HG03025 (cell line): ENCODE measurements at regions not wholly inside any gene's neighbourhood (a gene's known extent, or its start where the extent isn't known, plus 50 kb on each side); places are given as distances from the start of the nearest gene placed in this dataset.
"Not testable (repeated sequence)": the region's sequence is repeated elsewhere in the genome, so short reads cannot be mapped to it uniquely, and the experiment has no call there.

ENCODE experiments used
- ATAC-seq: cut with Tn5 transposase; IDR thresholded peaks from one replicate; pipeline ENCODE4 v1.9.1; 2021; ENCODE audit warnings: mild to moderate bottlenecking, moderate library complexity; ENCODE audit not compliant: unreplicated experiment, low FRiP score

DNA sequence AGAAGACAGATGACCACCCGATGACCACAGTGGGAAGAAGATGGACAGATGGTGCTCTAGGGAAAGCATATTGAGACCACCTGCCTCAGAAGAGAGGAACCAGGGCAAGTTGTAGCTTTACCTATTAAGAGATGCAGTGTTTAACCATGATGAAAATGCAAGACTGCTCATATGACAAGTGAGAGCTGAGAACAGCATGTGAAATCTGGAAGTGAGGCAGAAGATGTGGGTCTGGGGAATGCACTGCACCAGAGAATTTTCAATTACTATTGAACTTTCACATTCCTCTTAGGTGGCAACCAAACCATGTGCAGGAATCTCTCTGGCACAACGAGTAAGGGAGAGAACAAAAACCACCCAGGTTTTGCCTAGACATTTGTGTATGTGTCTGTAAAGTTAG, 184.8 kb upstream of the CRIM1 start:
- no peak for ATAC-seq

DNA sequence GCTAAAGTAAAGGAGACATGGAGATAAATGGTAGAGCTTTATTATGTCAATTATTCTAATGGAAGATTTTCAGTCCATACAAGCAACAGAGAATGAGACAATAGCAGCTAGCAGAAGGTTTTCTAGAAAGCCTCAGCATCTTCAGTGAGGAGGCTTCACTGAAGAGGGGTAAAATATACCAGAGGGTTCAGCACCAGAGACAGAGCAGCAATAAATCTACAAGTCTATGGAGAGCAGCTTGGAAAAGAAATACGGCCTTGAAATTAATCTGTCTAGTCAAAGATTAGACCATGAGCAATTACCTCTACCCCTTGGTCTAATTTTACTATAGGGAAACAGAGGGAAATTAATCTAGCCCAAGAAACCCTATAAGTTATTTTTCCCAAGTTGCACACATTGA, 185.7 kb upstream of the CRIM1 start:
- no peak for ATAC-seq

DNA sequence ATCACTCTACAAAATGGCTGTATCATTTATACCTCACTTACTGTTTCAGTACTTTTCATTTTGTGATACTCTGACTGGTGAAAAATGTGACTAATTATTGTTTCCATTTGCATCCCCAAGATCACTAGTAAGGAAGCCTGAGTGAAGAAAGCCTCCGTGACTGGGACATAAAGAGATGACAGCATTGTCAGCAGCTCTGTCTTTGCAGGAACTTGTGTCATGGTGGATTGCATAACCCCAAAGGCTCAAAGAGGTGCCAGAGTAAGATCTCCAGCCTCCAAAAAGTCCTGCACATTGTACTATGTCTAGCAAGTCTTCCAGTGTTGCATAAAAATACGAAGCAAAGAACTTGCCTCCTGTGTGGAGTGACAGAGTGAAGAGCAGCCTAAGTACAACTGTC, 187.5 kb upstream of the CRIM1 start:
- no peak for ATAC-seq

DNA sequence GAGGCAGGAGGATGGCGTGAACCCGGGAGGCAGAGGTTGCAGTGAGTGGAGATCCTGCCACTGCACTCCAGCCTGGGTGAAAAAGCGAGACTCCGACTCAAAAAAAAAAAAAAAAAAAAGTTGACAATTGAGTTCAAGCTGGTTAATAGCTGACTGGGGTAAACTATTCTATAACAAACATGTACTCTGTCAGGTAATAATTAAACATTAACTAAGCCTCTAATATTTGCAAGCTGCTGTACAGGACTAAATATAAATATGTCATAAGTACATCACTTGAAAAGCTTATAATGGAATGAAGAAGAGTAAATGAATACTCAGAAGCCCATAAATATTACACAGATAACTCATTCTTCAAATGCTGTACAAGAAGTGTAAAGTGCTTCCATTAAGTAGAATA, 190.4 kb upstream of the CRIM1 start:
- no peak for ATAC-seq

DNA sequence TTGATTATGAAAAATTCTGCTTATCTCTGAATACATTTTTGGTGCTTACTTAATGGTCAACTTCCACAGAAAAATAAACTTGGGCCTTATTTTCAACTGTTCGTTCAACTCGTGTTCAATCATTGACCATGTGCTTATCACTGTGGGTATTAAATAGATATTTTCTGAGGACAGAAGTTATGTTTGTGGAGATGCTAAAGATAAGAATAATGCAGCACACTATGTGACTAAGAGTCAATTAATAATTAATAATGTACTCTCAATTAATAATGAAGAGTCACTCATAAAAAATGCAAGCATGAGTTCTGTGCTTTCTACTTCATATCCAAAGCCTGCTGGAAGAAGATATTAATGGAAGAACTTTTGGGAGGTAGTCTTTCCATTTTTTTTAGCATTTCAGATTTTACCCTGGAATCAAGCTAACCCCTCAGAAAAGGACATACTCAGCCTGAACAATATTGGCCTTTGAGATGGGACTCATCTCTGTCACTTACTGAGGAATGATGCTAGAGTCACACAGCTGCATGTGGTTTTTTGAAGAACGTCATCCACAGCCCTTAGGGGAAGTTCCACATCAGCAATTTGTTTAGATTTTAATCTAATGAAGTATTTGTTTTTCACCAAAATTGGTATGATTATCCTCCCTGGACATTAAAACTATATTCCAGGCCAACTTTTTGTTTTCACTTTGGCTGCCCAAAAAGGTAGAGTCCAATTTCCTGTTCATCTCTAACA, 191.9 kb upstream of the CRIM1 start:
- ATAC-seq = no peak

DNA sequence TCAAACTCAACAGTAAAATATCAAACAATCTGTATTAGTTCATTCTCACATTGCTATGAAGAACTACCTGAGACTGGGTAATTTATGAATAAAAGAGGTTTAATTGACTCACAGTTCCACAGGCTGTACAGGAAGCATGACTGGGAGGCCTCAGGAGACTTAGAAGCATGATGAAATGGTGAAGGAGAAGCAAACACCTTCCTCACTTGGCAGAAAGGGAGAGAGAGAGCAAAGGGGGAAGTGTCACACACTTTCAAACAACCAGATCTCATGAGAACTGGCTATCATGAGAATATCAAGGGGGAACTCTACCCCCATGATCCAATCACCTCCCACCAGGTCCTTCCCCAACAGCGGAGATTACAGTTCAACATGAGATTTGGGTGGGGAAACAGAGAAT, 198.5 kb upstream of the CRIM1 start:
- ATAC-seq = not testable (repeated sequence)

DNA sequence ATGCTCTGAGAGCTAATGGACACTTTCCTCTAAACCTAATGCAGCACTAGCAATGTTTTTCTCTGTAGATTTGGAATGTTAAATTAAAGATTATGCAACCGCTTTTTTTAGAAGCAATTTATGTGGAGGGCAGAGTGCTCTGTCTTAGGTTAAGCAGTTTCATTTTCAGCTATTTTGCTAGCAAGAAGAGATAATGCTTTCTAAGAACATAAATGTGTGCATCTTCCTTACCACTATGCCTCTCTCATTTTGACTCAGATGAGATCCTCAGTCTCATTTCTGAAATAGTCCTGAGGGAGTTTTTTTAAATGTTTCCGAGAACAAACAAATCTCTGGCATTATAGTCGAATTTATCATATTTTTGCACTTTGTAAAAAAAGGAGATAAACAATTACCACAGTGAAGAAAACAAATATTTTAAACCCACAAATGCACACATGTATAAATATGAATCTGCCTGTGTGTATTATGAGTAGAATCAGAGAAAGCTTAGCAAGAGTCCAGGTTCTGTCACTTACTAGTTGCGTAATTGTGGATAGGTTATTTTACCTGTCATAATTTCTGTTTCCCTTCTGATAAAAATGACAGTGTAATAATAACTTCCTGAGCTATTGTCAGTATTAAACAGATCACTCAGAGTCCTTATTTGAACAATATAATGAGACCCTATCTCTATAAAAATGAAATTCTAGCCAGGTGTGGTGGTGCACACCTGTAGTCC, 207.7 kb upstream of the CRIM1 start:
- ATAC-seq = peak; percentile 78

DNA sequence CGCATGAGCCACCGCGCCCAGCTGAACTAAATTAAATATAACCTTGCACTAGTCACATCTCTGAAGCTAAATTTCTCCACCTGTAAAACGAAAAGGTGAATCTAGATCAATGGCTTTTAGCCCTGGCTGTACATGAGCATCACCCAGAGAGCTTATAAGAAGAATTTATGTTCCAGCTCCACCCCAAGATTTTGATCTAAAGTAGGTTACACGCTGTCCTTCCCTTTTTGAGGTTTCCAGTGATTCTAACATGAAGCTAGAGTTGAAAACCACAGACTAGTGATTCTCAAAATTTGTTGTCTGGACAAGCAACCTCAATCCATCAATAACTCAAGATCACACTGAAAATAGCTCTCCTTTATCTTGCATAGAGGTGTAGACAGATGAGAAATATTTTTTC, 208.8 kb upstream of the CRIM1 start:
- ATAC-seq = no peak

DNA sequence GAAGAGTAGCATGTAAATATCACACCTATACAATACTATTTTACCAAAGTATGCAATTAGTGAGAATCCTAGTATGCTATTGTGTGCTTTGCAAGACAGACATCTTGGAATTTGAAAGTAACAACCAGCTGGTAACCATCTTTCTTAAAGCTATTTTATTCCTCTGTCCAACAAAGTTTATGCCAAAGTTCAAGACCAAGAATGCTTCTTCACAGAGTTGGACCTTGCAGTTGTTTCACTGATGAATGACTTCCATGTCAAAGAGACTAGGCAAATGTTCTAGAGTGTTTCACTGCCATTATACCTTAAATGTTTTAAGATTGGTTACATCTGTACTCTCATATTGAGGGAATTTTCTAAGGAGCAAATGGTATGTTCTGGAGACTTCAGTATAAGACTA, 215.2 kb upstream of the CRIM1 start:
- no peak for ATAC-seq

DNA sequence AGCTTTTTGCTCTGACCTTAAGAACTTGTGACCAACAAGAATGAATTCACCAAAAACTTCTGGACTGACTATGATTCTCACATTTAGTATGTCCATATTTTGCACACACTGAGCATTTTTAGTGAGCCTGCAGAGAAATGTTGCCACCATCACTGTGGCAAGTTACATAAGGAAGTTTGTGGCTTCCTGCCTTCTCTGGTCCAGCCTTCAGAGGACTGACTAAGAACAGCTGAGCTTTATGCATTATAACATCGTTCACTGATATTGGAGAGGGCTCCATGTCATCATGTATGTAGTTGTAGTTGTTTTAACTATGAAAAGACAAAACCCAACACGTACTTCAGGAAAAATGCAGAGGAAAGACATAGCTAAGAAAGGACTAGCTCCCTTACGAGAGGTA, 218.0 kb upstream of the CRIM1 start:
- ATAC-seq = no peak

DNA sequence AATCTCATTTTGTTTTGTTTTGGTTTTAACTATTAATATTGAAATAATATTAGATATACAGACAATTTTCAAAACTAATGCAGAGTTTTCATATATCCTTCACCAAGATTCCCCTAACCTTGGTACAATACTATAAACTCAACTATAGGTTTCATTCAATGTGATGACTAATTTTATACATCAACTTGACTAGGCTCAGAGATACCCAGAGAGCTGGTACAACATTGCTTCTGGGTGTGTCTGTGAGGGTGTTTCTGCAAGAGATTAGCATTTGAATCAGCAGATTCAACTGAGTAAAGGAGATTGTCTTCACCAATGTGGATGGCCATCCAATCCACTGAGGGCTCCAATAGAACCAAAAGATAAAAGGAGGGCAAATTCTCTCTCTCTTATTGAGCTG, 221.3 kb upstream of the CRIM1 start:
- ATAC-seq = no peak

DNA sequence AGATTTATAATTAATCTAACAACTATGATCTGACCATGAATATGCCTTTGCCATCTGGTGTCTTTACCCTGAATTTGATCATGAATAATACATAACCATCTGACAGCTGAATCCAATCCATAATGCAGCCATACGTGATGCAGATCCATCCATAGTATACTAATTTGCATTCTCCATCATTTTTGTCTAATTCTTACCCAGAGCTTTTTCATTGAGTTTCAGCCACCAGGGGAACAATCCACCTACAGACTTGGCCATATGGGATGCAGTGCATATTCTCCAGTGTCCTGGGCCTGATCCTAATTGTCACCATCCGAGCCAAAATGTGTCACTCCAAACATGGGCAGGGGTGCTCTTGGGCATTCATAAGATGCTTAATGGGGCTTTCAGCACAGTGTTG, 227.2 kb upstream of the CRIM1 start:
- ATAC-seq = no peak

DNA sequence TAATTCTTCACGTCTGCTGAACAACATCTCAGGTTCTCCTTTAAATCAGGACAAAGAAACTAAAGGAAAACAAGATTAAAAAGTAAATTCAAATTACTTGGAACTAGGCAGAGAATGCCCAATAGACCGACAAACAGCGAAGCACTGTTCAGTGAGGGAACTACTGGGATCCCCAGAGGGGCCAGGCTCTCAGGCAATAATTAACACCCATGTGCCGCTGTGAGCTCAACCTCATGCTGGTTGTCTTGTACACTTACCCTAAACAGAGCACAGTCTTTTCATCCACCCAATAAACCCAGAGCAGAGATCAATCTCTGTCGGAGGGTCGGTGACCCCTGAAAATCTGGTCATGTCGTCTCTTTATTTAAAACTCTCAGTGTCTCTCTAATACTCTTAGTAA, 229.9 kb upstream of the CRIM1 start:
- no peak for ATAC-seq

DNA sequence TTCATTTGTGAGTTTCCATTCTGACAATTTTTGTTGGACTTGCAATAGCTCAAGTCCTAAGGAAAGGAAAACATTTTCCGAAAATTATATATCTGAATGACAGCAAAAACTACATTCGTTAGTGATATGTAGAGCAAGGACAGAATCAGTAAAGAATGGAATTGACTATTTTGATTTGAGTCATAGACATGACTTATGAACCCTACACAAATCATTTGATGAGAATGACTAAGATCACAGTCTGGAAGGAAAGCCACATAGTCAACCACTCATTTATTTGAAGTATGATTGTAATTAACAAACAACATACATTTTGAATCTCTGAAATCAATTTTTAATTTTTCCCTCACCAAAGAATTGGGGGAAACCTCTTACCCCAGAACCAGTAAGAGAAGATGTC, 231.6 kb upstream of the CRIM1 start:
- ATAC-seq = no peak

DNA sequence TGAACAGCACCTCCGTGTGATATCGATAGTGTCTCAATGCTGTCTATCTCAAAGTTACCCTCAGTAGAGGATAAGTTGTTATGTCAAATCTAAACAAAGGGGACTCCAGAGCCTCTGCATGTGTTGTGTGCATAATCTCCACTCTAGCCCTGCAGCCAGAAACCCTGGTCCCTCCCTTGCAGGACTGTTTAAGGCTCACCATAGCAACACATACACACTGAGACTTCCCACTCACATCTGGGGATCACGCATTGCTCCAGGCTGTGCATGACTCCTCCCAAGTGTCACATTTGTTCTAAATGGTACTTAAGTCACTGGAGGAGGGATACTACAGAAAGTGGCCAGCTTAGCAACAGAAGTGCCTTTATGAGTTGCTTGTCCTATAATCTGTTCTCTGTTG, 258.6 kb upstream of the CRIM1 start:
- ATAC-seq = no peak

DNA sequence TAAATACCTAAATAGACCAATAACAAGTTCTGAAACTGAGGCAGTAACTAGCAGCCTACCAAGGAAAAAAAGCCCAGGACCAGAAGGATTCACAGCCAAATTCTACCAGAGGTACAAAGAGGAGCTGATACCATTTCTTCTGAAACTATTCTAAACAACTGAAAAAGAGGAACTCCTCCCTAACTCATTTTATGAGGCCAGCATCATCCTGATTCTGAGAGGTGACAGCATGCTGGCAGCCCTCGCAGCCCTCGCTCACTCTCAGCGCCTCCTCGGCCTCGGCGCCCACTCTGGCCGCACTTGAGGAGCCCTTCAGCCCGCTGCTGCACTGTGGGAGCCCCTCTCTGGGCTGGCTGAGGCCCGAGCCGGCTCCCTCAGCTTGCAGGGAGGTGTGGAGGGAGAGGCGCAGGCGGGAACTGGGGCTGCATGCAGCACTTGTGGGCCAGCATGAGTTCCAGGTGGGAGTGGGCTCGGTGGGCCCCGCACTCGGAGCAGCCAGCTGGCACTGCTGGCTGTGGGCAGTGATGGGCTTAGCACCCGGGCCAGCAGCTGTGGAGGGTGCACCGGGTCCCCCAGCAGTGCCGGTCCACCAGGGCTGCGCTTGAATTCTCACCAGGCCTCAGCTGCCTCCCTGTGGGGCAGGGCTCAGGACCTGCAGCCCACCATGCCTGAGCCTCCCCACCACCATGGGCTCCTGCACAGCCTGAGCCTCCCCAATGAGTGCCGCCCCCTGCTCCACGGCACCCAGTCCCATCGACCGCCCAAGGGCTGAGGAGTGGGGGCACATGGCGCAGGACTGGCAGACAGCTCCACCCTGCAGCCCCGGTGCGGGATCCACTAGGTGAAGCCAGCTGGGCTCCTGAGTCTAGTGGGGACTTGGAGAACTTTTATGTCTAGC, 263.5 kb upstream of the CRIM1 start:
- ATAC-seq = not testable (repeated sequence)

DNA sequence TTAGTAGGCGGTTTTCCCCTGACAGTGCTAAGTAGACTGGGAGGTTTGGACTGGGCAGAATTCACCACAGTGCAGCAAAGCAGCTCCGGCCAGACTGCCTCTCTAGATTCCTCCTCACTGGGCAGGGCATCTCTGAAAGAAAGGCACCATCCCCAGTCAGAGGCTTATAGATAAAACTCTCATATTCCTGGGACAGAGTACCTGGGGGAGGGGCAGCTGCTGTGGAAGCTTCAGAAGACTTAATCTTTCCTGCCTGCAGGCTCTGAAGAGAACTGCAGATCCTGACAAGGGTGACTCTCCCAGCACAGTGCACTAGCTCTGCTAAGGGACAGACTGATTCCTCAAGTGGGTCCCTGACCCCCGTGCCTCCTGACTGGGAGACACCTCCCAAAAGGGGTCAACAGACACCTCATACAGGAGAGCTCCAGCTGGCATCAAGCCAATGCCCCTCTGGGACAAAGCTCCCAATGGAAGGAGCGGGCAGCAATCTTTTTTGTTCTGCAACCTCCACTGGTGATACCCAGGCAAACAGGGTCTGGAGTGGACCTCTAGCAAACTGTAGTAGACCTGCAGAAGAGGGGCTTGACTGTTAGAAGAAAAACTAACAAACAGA, 266.8 kb upstream of the CRIM1 start:
- no peak for ATAC-seq

DNA sequence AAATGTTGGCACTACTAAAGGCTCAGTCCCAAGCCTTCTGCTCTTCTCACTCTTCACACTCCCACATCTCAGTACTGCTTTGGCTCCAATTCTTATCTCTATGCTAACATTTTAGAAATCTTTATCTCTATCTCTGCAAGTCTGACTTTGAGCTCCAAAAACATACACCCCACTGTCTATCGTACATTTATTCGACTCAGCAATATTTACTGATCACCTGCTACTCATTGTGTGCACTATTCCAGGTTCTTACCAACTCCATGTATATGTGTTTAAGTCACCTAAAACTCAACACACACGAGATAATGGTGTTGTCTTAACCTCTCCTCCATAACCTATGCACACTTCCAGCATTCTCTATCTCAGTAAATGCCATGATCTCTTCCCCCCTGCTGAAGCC, 268.2 kb upstream of the CRIM1 start:
- ATAC-seq = no peak

DNA sequence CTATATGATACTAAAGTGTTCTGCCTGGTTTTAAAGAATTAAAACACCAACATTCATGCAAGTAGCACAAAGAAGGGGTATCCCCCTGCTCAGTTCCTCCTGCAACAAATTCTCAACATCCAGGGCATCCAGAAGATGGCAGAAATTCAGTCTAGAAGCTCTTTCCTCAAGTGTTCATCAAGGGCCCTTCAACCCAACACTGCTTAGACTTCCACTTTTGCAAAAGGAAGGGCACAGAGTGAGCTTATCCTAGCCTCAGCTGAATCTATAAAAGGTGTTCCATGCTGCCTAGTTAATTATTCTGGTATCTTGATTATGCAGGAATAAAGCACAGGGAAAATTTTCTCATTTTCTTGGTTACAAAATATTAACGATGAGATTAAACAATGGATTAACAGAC, 275.8 kb upstream of the CRIM1 start:
- ATAC-seq = no peak

DNA sequence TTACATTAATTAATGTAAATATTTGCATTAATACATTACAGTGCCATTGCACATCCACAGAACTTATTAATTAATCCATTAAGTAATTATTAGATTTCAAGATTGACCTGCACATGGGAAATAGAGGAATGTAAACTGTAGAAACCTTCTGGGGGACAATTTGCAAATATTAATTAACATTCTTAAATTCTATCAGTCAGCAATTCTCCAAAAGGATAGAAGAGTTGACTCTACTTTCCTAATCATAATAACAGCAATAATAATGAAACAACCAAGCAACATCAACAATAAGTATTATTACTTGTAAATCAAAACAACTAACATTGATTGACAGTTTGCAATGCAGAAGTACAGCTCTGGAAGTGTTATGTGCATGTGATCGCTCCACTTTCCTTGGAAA, 281.6 kb upstream of the CRIM1 start:
- ATAC-seq = no peak

DNA sequence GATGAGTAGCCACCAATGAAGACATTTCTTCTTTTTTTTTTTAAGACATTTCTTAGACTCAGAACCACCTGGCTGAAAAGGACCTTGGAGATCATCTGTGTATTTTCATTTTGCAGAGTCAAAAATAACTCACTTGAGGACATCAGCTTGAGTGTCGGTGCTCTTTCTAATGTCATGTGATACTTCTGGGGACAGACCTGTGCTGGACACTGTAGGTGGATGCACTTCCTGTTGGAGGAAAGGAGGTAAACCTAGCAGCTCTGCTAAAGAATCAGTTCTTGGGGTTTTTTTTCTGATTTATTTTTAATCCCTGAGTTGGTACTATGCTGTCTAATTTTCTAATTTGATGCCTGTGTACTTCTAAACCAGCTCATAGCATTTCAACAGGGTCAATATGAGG, 283.9 kb upstream of the CRIM1 start:
- no peak for ATAC-seq
